ENCODE measurements at regions not wholly inside any gene's neighbourhood (a gene's known extent, or its start where the extent isn't known, plus 50 kb on each side); places are given as distances from the start of the nearest gene placed in this dataset.

DNA sequence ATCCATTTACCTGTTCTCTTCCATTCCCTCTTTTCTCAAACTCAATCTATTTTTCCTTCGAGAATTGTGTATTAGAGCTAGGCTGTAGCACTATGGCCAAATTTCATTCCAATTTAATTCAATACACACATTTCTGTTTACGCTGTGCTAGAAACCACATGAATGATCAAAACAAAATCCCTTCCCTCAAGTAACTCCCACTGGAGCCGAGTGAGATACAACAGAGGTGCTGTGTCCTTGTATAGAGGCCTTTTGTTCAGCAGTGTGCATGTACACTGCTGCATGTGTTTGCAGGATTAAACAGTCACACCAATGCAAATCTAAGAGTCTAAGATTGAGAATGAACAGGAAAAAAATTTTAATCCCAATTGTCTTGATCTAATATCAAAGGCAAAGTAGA, 734.2 kb downstream of the RAPGEF2 start:
- TF ChIP-seq POLR2A (IDR thresholded peaks at IDR 0.05; ENCODE audit: low read length) (no peak), GATA1 (IDR thresholded peaks at IDR 0.05; ENCODE audit: low read depth, low read length) (no peak)

Measured in erythroblast (primary cell).